GM13976 (cell line): ENCODE measurements at regions not wholly inside any gene's neighbourhood (a gene's known extent, or its start where the extent isn't known, plus 50 kb on each side); places are given as distances from the start of the nearest gene placed in this dataset.
"Not testable (repeated sequence)": the region's sequence is repeated elsewhere in the genome, so short reads cannot be mapped to it uniquely, and the experiment has no call there.

Experiments
- DNase-seq: peaks from one replicate; pipeline ENCODE4 v3.0.0; 2012; ENCODE audit warnings: low spot score
- in situ Hi-C: fragments of 300-500 bp; cut with MboI; formaldehyde crosslinking; loops from one replicate; pipeline ENCODE4 v1.12.0; 2022; ENCODE audit warnings: low sequenced_read_pairs, mixed read lengths, inconsistent platforms; ENCODE audit not compliant: unreplicated experiment
- TF ChIP-seq, protein P1 (sequence below): IDR thresholded peaks from 2 replicates; pipeline ENCODE4 v1.5.1; 2012; ENCODE audit warnings: borderline replicate concordance, mild to moderate bottlenecking; ENCODE audit not compliant: insufficient read depth; ENCODE audit errors: extremely low read depth, missing control alignments, control extremely low read depth

DNA sequence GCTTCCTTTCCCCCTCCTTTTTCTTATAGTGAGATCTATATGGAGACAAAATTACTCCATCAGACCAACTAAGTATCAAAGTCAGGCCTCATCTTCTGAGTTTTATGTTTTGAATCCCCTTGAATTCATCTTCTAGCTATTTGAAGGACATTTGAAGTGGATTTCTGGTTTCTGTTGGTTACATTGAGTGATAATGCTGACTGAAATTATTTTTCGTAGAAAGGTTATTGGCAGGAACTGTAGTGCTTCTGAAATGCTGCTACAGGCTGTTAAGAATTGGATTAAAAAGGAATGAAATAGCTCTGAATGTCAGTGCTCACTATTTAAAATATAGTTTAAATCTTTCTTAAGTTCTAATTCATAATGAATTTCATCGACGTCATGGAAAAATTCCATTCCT lies 361.0 kb upstream of the TMEFF2 start:
- TF ChIP-seq, protein P1, sequence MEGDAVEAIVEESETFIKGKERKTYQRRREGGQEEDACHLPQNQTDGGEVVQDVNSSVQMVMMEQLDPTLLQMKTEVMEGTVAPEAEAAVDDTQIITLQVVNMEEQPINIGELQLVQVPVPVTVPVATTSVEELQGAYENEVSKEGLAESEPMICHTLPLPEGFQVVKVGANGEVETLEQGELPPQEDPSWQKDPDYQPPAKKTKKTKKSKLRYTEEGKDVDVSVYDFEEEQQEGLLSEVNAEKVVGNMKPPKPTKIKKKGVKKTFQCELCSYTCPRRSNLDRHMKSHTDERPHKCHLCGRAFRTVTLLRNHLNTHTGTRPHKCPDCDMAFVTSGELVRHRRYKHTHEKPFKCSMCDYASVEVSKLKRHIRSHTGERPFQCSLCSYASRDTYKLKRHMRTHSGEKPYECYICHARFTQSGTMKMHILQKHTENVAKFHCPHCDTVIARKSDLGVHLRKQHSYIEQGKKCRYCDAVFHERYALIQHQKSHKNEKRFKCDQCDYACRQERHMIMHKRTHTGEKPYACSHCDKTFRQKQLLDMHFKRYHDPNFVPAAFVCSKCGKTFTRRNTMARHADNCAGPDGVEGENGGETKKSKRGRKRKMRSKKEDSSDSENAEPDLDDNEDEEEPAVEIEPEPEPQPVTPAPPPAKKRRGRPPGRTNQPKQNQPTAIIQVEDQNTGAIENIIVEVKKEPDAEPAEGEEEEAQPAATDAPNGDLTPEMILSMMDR: no peak
- in situ Hi-C loops: no loop called here
- DNase-seq: no peak

DNA sequence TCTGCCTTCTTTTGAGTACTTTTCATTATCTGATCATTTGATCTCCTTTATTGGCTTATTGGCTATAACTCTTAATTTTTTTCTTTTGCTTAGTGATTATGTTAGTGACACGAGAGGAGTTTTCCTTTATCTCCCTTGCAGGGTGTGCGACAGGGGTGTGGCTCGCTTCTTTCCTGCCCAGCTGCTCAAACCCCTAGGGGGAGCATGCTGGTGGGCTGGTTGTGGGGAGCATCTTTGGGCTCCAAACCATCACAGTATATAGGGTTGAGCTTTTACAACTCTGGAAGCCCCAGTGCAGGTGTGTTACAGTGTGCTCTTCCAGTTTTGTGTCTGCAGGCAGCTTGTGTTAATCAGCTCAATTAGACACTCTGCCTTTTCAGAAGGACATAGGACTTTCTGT lies 357.0 kb upstream of the TMEFF2 start:
- in situ Hi-C loops: no loop called here
- TF ChIP-seq, protein P1: no peak
- DNase-seq: no peak

DNA sequence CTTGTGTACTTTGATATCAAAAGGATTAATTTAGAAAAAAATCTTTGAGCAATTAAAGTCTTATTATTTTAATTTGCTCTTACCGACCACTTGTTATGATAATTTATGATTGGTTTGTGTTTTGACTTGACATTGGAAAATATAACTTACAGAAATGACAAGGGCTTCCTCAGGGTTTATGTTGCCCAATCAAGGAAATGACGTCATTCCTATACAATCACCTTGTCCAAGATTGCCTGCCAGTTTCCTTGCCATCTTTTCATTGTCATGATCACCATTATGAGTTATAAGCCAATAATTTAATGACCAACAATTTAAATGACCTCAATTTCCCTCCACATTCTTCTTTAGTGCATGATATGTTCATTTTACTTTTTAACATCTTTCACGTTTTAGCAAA lies 351.8 kb upstream of the TMEFF2 start:
- DNase-seq: no peak
- TF ChIP-seq, protein P1: no peak
- in situ Hi-C loops: no loop called here

DNA sequence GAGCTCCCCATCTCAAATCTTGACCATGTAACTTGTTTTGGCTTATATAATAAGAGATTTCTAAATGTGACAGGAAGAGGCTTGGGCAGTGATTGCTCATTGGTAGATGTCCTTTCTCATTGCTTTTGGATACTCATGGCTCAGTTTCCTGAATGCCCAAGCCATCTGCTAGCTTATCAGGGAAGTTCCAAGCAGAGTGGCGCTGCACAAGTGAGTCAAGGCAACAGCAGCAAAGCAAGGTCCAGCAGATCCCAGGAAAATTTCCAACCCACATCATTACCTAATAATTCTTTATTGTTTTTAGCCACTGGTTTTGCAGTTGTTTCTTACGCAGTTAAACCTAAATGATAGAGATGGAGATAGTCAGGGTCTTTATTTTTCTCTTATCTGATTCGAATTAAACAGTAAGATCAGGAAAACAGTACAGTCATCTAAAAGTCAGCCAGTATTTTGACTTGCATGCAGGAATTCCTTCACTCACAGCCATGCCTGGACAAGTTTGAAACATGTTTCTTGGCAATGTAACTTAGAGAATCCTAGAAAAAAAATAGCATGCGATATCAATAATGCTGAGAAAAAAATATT lies 349.7 kb upstream of the TMEFF2 start:
- TF ChIP-seq, protein P1: no peak
- in situ Hi-C loops: no loop called here
- DNase-seq: no peak

DNA sequence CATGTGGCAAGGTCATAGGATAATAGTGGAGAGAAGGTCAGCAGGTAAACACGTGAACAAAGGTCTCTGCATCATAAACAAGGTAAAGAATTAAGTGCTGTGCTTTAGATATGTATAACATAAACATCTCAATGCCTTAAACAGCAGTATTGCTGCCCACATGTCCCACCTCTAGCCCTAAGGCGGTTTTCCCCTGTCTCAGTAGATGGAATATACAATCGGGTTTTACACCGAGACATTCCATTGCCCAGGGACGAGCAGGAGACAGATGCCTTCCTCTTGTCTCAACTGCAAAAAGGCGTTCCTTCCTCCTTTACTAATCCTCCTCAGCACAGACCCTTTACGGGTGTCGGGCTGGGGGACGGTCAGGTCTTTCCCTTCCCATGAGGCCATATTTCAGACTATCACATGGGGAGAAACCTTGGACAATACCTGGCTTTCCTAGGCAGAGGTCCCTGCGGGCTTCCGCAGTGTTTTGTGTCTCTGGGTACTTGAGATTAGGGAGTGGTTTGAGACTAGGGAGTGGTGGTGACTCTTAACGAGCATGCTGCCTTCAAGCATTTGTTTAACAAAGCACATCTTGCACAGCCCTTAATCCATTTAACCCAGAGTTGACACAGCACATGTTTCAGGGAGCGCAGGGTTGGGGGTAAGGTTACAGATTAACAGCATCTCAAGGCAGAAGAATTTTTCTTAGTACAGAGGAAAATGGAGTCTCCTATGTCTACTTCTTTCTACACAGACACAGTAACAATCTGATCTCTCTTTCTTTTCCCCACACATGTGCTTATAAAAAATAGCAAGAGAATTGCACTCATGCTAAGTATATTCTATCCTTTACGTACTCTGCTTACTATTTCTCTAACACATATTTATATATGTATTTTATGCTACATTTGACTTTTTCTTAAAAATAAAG lies 347.7 kb upstream of the TMEFF2 start:
- in situ Hi-C loops, DNase-seq: not testable (repeated sequence)

DNA sequence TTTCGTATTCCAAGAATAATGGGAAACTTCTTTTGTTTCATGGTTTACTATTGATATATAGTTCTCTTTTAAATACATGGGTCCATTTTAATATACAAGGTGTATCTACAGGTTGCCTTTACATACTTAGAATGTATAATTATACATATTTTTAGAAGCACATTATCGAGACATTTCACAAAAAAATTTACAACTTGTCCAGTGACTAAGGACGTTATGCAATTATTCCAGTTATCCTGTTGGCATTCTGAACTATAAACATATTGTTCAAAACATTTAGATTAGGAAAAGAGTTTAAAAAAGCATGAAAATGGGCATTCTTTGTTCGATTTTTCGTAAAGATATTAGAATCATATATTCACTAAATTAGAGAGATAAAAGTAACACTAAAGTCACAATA lies 344.6 kb upstream of the TMEFF2 start:
- DNase-seq: no peak
- TF ChIP-seq, protein P1: no peak
- in situ Hi-C loops: no loop called here
